Activated CD4-positive, CD25-positive, alpha-beta regulatory T cell treated with anti-CD3 and anti-CD28 coated beads, Interleukin-2, amount 50 U/mL, for 24 hours (primary cell): ENCODE measurements at regions not wholly inside any gene's neighbourhood (a gene's known extent, or its start where the extent isn't known, plus 50 kb on each side); places are given as distances from the start of the nearest gene placed in this dataset.

Experiments
- ATAC-seq, 2 donors: fragments of 150-1000 bp; cut with Tn5 transposase; one replicate each; pipeline ENCODE4 v1.10.0; 2021; ENCODE audit warnings: mild to moderate bottlenecking in 1 of 2, moderate library complexity in 1 of 2

DNA sequence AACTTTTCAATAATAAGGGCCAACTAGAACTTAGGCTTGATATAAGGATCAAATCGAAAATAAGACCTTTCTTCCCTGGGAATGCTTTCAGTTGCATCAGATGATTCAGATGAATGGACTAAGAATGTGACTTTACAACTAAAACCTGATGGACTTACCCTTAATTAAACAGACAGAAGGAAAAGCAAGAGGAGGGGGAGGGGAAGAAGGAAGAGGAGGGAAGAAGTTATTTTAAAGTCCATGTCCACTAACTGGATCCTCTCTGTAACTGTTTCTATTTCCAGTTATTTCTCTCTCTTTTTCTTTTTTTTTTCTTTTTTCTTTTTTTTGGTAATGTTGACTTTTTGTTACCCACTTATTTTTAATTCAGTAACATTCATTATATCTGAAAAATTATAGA is 486.0 kb downstream of the MAFB start:
- no peak for ATAC-seq

GRCh38 chr20:40197691-40198090 is 491.3 kb downstream of the MAFB start:
- no peak for ATAC-seq

GRCh38 chr20:40196846-40197436 is 492.1 kb downstream of the MAFB start:
- no peak for ATAC-seq

DNA sequence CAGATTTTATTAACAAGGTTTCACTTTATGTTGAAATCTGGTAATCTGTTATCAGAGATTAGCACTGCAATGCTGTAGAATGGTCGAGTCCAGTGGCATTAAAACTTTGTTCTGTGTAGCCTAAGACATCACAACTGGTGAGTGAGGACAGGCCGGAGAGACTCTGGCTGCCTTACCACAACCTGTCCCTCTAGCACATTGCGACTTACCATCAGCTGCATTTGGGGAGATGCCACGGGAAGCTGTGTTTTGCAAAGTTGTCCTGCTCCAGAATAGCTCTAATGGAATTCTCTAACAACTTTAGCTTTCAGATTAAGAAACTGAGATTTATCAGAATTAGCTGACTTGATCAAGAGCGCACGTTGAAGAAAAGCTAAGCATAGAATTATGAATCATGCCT is 493.3 kb downstream of the MAFB start:
- ATAC-seq, result no peak

GRCh38 chr20:40192529-40192928 is 496.5 kb downstream of the MAFB start:
- ATAC-seq, result no peak

- ATAC-seq, result no peak
Observed at GRCh38 chr20:40192081-40192480, 497.0 kb downstream of the MAFB start.

- ATAC-seq, result no peak
Observed at GRCh38 chr20:40191573-40191972, 497.5 kb downstream of the MAFB start.

DNA sequence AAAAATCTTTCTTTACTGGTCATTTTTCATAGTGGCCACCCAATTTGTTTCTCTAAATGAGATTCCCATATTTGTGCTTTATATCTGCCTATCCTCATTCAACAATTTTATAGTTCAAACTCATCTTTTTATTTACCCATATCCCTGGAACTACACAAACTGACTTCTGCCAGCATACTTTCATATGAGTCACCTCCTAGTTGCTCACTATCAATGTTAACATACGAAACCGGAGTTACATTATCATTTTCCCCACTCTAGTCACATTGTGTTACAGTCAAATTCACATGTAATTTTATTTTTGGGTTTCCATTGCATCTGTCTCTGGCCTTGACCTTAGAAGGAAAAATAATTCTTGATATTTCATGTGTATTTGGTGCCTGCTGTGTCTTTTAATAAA is 499.4 kb downstream of the MAFB start:
- ATAC-seq, result no peak

DNA sequence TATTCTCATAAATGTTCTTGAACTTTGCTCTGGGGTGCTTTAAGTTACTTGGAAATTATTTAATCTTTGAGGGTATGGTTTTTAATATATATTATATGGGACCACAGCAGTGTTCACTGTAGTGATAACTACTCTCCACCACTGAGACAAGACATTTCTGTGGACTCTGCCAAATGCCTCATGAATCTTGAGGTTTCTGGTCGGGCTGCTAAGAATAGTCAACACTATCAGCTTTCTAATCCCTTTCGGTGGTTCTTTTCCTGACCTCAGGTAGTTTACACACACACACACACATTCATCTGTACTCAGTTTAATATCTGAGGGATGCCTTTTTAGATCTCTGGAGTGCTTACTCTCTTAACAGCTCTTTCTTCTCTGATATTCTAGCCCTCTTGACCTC is 500.7 kb downstream of the MAFB start:
- no peak for ATAC-seq

- no peak for ATAC-seq
Observed at GRCh38 chr20:40186826-40187225, 502.2 kb downstream of the MAFB start.

- no peak for ATAC-seq
Observed at GRCh38 chr20:40181676-40182075, 507.4 kb downstream of the MAFB start.

DNA sequence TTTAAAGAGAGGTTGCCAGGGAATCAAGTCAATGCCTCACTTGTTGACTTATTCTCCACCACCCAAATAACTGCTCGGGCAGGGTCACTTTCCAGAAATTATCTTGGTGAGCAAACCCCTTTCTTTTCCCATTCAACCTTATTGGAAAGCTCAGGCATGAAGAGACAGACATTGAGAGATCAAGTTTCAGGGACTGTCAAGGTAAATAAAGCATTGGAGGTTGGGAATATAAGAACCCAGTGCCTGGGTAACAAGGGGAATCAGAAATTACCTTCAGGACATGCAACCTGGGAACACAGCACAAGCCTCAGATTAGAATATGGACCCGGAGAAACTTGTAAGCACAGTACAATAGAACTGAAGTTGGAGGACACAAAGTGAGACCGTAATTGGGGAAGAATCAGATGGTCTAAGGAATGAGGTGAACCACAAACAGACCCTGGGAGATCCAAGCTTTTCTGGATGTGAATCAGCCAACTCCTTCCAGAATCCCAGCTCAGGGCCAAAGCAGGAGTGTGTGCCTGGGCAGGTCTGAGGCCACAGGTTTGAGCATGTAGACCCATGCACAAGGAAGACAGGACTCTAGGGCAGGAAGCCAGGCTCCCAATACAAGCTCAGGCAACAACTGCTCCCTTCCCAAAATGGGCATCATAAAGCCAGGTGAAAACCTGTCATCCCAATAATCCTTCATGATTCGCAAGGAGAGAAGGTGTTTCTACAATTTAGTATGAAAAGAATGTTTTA is 512.8 kb downstream of the MAFB start:
- ATAC-seq, result no peak

GRCh38 chr20:40175296-40175695 is 513.7 kb downstream of the MAFB start:
- no peak for ATAC-seq

DNA sequence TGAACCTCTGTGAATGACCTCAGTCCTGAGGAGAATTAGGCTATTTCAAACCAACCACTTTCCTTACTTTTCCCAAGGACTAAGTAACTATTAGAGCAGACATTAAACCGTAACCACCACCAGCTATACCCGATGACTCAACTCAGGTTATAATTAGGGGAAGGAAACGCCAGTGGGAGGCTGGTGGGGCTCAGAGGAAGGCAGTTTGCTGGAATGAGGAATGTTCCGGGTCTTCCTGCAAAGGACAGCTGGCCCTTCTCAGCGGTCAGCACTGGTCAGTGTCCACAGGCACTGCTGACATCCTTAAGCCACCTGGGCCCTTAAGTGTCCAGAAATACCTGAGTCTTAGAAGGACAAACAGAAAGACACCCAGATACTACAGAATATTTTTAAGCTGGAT is 515.2 kb downstream of the MAFB start:
- ATAC-seq, result no peak

DNA sequence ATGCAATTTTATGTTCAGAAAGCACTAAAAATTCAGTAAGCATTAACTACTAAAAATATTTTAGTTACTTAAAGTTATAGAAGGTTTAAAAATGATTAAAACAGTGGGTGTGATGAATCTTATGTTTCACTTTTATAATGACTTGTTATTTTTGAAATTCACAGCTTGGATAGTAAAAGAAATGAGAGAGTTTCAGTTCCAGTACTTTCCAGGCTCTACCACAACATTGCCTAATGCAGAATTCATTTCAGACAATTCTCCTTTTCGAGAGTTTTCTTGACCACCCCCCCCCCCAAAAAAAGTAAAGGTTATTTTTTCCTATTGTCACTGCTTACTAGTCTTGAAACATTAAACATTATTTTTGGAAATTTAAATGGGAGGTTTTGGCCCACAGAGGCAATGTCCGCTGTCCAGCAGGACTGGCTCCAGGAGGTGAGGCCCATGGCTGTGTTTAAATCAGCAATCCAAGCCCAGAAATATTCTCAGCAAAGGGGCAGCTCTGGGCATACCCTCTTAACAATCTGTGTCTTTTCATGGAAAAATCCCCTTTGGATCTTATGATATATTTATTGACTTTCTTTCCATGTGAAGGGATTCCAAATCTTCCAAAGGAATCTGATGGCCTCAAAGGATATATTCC is 519.9 kb downstream of the MAFB start:
- no peak for ATAC-seq

DNA sequence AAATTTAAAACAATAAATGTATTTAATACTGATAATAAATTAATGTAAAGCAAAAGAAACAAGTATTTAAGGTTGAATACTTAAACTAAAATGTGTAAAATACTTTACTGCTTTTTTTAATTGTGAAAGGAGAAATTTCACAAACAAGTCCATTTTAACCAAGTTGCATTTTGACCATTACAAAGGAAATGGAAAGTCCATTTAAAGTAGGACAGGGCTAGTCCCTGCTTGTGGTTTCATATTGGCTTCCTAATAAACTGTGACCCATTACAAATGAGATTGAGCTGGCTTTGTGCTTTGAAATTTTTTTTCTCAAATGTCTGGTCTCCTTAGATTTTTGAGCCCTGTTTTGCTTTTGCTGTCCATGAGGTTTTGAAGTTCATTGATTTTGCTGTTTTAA is 527.6 kb downstream of the MAFB start:
- no peak for ATAC-seq

GRCh38 chr20:40160097-40160550 is 528.9 kb downstream of the MAFB start:
- no peak for ATAC-seq

DNA sequence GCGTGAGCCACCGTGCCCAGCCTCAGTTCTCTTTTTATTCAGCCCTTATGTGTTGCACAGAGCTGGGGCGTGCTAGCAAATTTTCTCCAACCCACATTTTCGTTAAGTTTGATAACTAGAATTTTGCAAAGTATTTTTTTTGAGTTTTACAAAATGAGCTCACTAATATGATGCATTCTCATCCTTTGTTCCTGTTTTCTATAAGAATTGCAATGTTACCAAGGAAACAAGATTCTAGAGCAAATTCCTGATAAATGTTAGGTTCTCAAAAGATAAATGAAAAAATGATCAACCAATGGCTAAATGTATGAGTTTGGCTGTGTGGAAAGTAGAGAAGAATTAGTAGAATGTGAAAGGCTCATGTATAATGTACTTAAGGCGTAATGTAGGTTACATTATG is 529.8 kb downstream of the MAFB start:
- no peak for ATAC-seq

GRCh38 chr20:40156600-40157317 is 532.3 kb downstream of the MAFB start:
- ATAC-seq, result no peak

GRCh38 chr20:40154514-40154913 is 534.5 kb downstream of the MAFB start:
- no peak for ATAC-seq

- no peak for ATAC-seq
Observed at GRCh38 chr20:40148886-40149285, 540.1 kb downstream of the MAFB start.

DNA sequence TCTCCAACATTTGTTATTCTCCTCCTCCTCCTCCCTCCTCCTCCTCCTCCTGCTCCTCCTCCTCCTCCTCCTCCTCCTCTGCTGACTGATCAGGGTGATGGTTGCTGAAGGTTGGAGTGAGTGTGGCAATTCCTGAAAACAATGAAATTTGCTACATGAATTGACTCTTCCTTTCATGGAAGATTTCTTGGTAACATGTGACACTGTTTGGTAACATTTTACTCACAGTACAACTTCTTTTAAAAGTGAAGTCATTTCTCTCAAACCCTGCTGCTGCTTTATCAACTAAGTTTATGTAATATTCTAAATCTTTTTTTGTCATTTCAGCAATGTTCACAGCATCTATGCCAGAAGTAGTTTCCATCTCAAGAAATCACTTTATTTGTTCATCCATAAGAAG is 543.0 kb downstream of the MAFB start:
- ATAC-seq, result no peak

DNA sequence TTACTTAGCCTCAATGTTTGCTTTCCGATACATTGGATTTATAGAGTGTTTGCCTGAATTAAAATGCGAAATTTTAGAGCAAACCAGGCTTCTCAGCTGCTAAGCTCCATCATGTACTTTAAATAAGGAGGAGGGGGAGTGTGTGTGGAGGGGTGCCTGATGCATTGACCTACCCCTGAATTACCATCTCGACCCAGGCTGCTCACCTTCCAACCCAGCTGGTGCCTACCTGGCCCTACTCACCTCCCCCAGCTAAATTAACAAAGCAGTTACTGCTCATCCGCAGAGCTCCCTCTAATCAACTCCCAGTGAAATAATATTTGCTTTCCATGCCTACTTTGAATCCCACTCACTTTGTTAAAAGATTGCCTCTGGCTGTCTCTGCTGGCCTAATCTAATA is 544.5 kb downstream of the MAFB start:
- no peak for ATAC-seq

- no peak for ATAC-seq
Observed at GRCh38 chr20:40134176-40134575, 554.9 kb downstream of the MAFB start.
